Panc1 (cell line): ENCODE measurements at regions not wholly inside any gene's neighbourhood (a gene's known extent, or its start where the extent isn't known, plus 50 kb on each side); places are given as distances from the start of the nearest gene placed in this dataset.

Experiments
- ATAC-seq: fragments of 200-7000 bp; cut with Tn5 transposase; 2 replicates; pipeline ENCODE4 v1.9.1; 2020; ENCODE audit warnings: mild to moderate bottlenecking, moderate library complexity
- BruUV-seq: library from RNA; stranded (reverse); fragments of 400-500 nt; replicated peaks from 2 replicates; lab custom pipeline; 2021; lab: Mats Ljungman, UMichigan
- CTCF ChIA-PET: fragments of 300-600 bp; sonication (Branson Sonifier 250); formaldehyde crosslinking; loops from one replicate; lab custom pipeline; 2022; ENCODE audit warnings: antibody characterized with exemption; lab: Charles Lee
- POLR2A ChIA-PET: fragments of 300-600 bp; sonication (Branson Sonifier 250); formaldehyde crosslinking; loops from one replicate; lab custom pipeline; 2022; ENCODE audit warnings: antibody characterized with exemption; lab: Charles Lee
- DNase-seq: peaks from one replicate; pipeline ENCODE4 v3.0.0-alpha.2; 2010; ENCODE audit warnings: low read depth, low spot score
- H3K27ac ChIP-seq: 2 replicates; pipeline ENCODE4 v1.5.1; 2011; ENCODE audit warnings: mild to moderate bottlenecking, low read length, inconsistent platforms
- H3K27me3 ChIP-seq: fragments of 200-500 bp; sonication (Bioruptor generic); 2 replicates; pipeline ENCODE4 v1.6.0; 2014; ENCODE audit warnings: low read length, inconsistent platforms; ENCODE audit not compliant: control insufficient read depth, insufficient read depth
- H3K36me3 ChIP-seq: fragments of 200-500 bp; sonication (Bioruptor generic); 2 replicates; pipeline ENCODE4 v1.5.1; 2014; ENCODE audit warnings: inconsistent platforms, mild to moderate bottlenecking, low read length, moderate library complexity; ENCODE audit not compliant: control insufficient read depth, insufficient read depth
- H3K4me1 ChIP-seq: 2 replicates; pipeline ENCODE4 v1.5.1; 2011; ENCODE audit warnings: inconsistent platforms, mild to moderate bottlenecking, low read length, moderate library complexity; ENCODE audit not compliant: control insufficient read depth, insufficient read depth
- H3K4me3 ChIP-seq, 2 experiments: 2 replicates each; pipeline ENCODE4 v1.5.1; 2011 to 2012; ENCODE audit warnings: low read depth in 2 of 2, low read length in 2 of 2, mild to moderate bottlenecking in 2 of 2, inconsistent platforms in 1 of 2, moderate library complexity in 1 of 2
- H3K9me3 ChIP-seq: fragments of 200-500 bp; sonication (Bioruptor generic); 2 replicates; pipeline ENCODE4 v1.5.1; 2014; ENCODE audit warnings: low read depth, mild to moderate bottlenecking, inconsistent platforms, low read length, moderate library complexity; ENCODE audit not compliant: control insufficient read depth, insufficient read depth
- CTCF ChIP-seq: fragments of 450-650 bp; IDR thresholded peaks from 2 replicates; pipeline ENCODE4 v1.5.1; 2017; ENCODE audit warnings: mild to moderate bottlenecking
- POLR2AphosphoS5 ChIP-seq: IDR thresholded peaks from 2 replicates; pipeline ENCODE4 v1.6.1; 2012; ENCODE audit warnings: mild to moderate bottlenecking, low read depth, low read length, moderate library complexity
- REST ChIP-seq, 2 experiments: IDR thresholded peaks; 2 replicates each; pipeline ENCODE4 v1.6.1; 2011 to 2012; ENCODE audit warnings: low read depth in 2 of 2, control low read depth in 1 of 2, low read length in 1 of 2, mild to moderate bottlenecking in 1 of 2, moderate library complexity in 1 of 2; ENCODE audit not compliant: insufficient read depth in 1 of 2
- SIN3A ChIP-seq: IDR thresholded peaks from 2 replicates; pipeline ENCODE4 v1.6.1; 2012; ENCODE audit warnings: low read depth, mild to moderate bottlenecking, low read length, moderate library complexity, borderline replicate concordance; ENCODE audit not compliant: insufficient read depth
- TCF7L2 ChIP-seq: IDR thresholded peaks from 2 replicates; pipeline ENCODE4 v1.6.1; 2011; ENCODE audit warnings: mild to moderate bottlenecking, low read depth, low read length, inconsistent platforms
- in situ Hi-C: cut with HindIII; loops from 2 replicates; pipeline ENCODE4 v1.10.0; 2016; ENCODE audit warnings: low sequenced_read_pairs, low pct_unique_long_range_greater_than_20kb
- intact Hi-C: fragments of 100-400 bp; cut with micrococcal nuclease; formaldehyde crosslinking; loops from one replicate; pipeline ENCODE4 v1.10.0; 2022; ENCODE audit not compliant: unreplicated experiment

GRCh38 chr6:28707387-28708282, 182.0 kb downstream of the GPX5 start:
- Histone ChIP-seq H3K4me1 (peaks cover 6% of the 10 kb centered on the region), H3K9me3 (peaks cover 14% of the 10 kb centered on the region; the same call in 1 of the 2 replicates), H3K27ac (no peak overlapping the region), H3K36me3 (no peaks in the 10 kb centered on the region), H3K27me3 (peaks cover 4% of the 10 kb centered on the region; the same call in 1 of the 2 replicates), H3K4me3 (no peak overlapping the region)
- DNase-seq, result no peak
- ChIA-PET POLR2A (no interaction called here), CTCF (no interaction called here)
- ATAC-seq, result no peak
- in situ Hi-C loops (no loop called here), intact Hi-C loops (no loop called here)
- no peak for TF ChIP-seq POLR2AphosphoS5
- TF ChIP-seq REST (IDR thresholded peaks at IDR 0.05; ENCODE audit: insufficient read depth in 1 of 2, low read depth in 2 of 2, low read length in 1 of 2), result no peak
- TF ChIP-seq TCF7L2, result no peak
- BruUV-seq, result no TSS peak

- ATAC-seq (peak; percentile 10; the same call in 1 of the 2 replicates), DNase-seq (no peak)
- ChIA-PET POLR2A (interaction anchor here (0.6 kb wide), 1 partner anchor 48 kb away, joined by 7 read pairs; no protein-coding TSS in a partner anchor), CTCF (no interaction called here)
- Histone ChIP-seq H3K27ac (no peak overlapping the region), H3K9me3 (peaks cover 14% of the 10 kb centered on the region; the same call in 1 of the 2 replicates), H3K4me3 (peak overlapping the region; percentile 21 to 31), H3K27me3 (no peaks in the 10 kb centered on the region), H3K4me1 (peaks cover 6% of the 10 kb centered on the region), H3K36me3 (no peaks in the 10 kb centered on the region)
- intact Hi-C loops (no loop called here), in situ Hi-C loops (no loop called here)
- no peak for TF ChIP-seq POLR2AphosphoS5
- no TSS peak for BruUV-seq
Measured at GRCh38 chr6:28709478-28710349, 184.0 kb downstream of the GPX5 start.

GRCh38 chr6:28710466-28711191, 184.9 kb downstream of the GPX5 start:
- intact Hi-C loops (no loop called here), in situ Hi-C loops (no loop called here)
- ATAC-seq, result peak; percentile 99
- Histone ChIP-seq H3K27me3 (no peaks in the 10 kb centered on the region), H3K4me3 (peak overlapping the region; percentile 21 to 40), H3K36me3 (no peaks in the 10 kb centered on the region), H3K27ac (peak overlapping the region; percentile 25; the same call in 1 of the 2 replicates), H3K9me3 (peaks cover 14% of the 10 kb centered on the region; the same call in 1 of the 2 replicates), H3K4me1 (peaks cover 6% of the 10 kb centered on the region)
- peak; percentile 91 for DNase-seq
- ChIA-PET CTCF (no interaction called here), POLR2A (no interaction called here)
- no peak for TF ChIP-seq REST (IDR thresholded peaks at IDR 0.05; ENCODE audit: insufficient read depth in 1 of 2, low read depth in 2 of 2, low read length in 1 of 2)
- TF ChIP-seq POLR2AphosphoS5, result peak; percentile 21; the same call in 1 of the 2 replicates
- TF ChIP-seq TCF7L2, result no peak
- TF ChIP-seq SIN3A, result no peak
- no peak for TF ChIP-seq CTCF
- BruUV-seq, result no TSS peak
